ENCODE measurements at regions not wholly inside any gene's neighbourhood (a gene's known extent, or its start where the extent isn't known, plus 50 kb on each side); places are given as distances from the start of the nearest gene placed in this dataset.

GRCh38 chr6:78552435-78552834, 314.9 kb upstream of the IRAK1BP1 start:
- TF ChIP-seq ELF4 (IDR thresholded peaks at IDR 0.05) (no peak), FOXM1 (IDR thresholded peaks at IDR 0.05; ENCODE audit: borderline replicate concordance) (no peak), SP1 (IDR thresholded peaks at IDR 0.05) (no peak), FOXK2 (IDR thresholded peaks at IDR 0.05) (no peak), HDGF (IDR thresholded peaks at IDR 0.05; ENCODE audit: borderline replicate concordance) (no peak), BHLHE40 (IDR thresholded peaks at IDR 0.05; ENCODE audit: borderline replicate concordance) (no peak)
- TF ChIP-seq, protein P1, sequence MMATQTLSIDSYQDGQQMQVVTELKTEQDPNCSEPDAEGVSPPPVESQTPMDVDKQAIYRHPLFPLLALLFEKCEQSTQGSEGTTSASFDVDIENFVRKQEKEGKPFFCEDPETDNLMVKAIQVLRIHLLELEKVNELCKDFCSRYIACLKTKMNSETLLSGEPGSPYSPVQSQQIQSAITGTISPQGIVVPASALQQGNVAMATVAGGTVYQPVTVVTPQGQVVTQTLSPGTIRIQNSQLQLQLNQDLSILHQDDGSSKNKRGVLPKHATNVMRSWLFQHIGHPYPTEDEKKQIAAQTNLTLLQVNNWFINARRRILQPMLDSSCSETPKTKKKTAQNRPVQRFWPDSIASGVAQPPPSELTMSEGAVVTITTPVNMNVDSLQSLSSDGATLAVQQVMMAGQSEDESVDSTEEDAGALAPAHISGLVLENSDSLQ (IDR thresholded peaks at IDR 0.05): no peak
